T-helper 17 cell (primary cell): ENCODE measurements at regions not wholly inside any gene's neighbourhood (a gene's known extent, or its start where the extent isn't known, plus 50 kb on each side); places are given as distances from the start of the nearest gene placed in this dataset.

Source experiments
- ATAC-seq: fragments of 150-1000 bp; cut with Tn5 transposase; 2 replicates; pipeline ENCODE4 v1.10.0; 2021; ENCODE audit warnings: mild to moderate bottlenecking, moderate library complexity
- DNase-seq, 3 donors: peaks; one replicate each; pipeline versions ENCODE4 v3.0.0 to v3.0.0-alpha.2; 2020 to 2021
- H3K9me3 ChIP-seq: one replicate; pipeline ENCODE4 v1.7.0; 2013; ENCODE audit warnings: low read length, mild to moderate bottlenecking; ENCODE audit not compliant: control insufficient read depth, poor library complexity, severe bottlenecking
- H3K27ac Mint-ChIP-seq: one replicate; pipeline ENCODE4 v1.8.0; 2022; ENCODE audit warnings: mild to moderate bottlenecking, moderate library complexity, mixed read lengths
- H3K27me3 Mint-ChIP-seq: one replicate; pipeline ENCODE4 v1.8.0; 2022; ENCODE audit warnings: mixed read lengths
- H3K36me3 Mint-ChIP-seq: one replicate; pipeline ENCODE4 v1.8.0; 2022; ENCODE audit warnings: low read depth, mixed read lengths
- H3K4me1 Mint-ChIP-seq: one replicate; pipeline ENCODE4 v1.8.0; 2022; ENCODE audit warnings: mild to moderate bottlenecking, mixed read lengths
- H3K4me3 Mint-ChIP-seq: one replicate; pipeline ENCODE4 v1.8.0; 2022; ENCODE audit warnings: mild to moderate bottlenecking, moderate library complexity, mixed read lengths

GRCh38 chr1:208298593-208299269, 54.5 kb upstream of the PLXNA2 start:
- DNase-seq, result no peak
- peaks cover 85% of the 10 kb centered on the region for H3K27me3 Mint-ChIP-seq
- H3K27ac Mint-ChIP-seq, result no peak overlapping the region
- no peak overlapping the region for H3K4me3 Mint-ChIP-seq
- H3K36me3 Mint-ChIP-seq, result no peaks in the 10 kb centered on the region
- H3K9me3 ChIP-seq, result no peaks in the 10 kb centered on the region
- no peak for ATAC-seq
- H3K4me1 Mint-ChIP-seq, result no peaks in the 10 kb centered on the region

GRCh38 chr1:208300084-208300770, 56.0 kb upstream of the PLXNA2 start:
- peaks cover 84% of the 10 kb centered on the region for H3K27me3 Mint-ChIP-seq
- no peaks in the 10 kb centered on the region for H3K9me3 ChIP-seq
- H3K4me3 Mint-ChIP-seq, result no peak overlapping the region
- no peaks in the 10 kb centered on the region for H3K36me3 Mint-ChIP-seq
- no peak overlapping the region for H3K27ac Mint-ChIP-seq
- DNase-seq (no peak), ATAC-seq (no peak)
- H3K4me1 Mint-ChIP-seq, result no peaks in the 10 kb centered on the region

- Mint-ChIP-seq H3K27me3 (peaks cover 75% of the 10 kb centered on the region), H3K36me3 (peaks cover 3% of the 10 kb centered on the region), H3K4me3 (no peak overlapping the region), H3K27ac (no peak overlapping the region), H3K4me1 (peaks cover 2% of the 10 kb centered on the region)
- H3K9me3 ChIP-seq, result no peaks in the 10 kb centered on the region
- ATAC-seq (no peak), DNase-seq (no peak)
These were observed 58.6 kb upstream of the PLXNA2 start for GRCh38 chr1:208302699-208303238.

DNA sequence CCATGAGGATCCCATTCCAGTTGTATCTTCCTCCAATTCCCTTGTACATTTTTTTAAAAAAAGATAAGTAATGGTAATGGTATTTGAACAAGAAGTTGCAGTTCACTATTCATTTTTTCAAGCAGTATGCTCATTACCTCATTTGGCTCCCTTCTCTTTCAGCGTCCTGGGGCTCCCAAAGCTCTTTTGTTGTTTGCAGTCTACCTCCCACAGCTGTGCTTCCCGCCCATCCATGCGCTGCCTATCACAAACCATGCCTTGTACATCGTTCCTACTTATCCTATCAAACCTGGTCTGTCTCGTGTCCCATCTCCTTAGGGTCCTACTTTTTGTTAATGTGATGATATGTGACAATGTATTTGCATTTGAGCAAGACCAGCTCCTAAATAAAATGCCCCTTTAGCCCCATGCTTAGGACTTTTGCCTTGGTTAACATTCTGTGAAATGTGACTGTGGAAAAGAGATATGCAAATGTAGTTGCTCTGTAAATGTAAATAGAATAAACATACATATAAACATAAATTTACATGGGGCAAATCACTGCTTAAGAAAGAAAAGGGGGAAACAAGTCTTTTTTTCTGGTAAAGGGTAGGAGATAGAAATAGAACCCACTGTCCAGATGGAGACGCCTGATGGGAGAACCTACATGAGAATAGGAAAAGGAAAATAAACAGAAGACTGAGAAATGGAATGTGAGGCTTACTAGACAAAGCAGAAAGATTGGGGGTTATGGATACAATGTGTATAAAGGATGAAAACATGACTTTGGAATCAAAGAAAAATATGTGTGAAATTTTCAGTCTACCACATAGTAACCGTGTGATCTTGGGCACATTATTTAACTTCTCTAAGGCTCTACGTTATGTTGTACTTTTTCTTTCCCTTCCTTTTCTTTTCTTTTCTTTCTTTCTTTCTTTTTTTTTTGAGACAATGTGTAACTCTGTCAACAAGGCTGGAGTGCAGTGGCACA, 59.8 kb upstream of the PLXNA2 start:
- Mint-ChIP-seq H3K27ac (no peak overlapping the region), H3K27me3 (peaks cover 67% of the 10 kb centered on the region), H3K4me3 (no peak overlapping the region), H3K4me1 (peaks cover 2% of the 10 kb centered on the region), H3K36me3 (peaks cover 3% of the 10 kb centered on the region)
- DNase-seq (no peak), ATAC-seq (no peak)
- H3K9me3 ChIP-seq, result no peaks in the 10 kb centered on the region

GRCh38 chr1:208308221-208308620, 64.0 kb upstream of the PLXNA2 start:
- peaks cover 2% of the 10 kb centered on the region for H3K4me1 Mint-ChIP-seq
- peaks cover 47% of the 10 kb centered on the region for H3K27me3 Mint-ChIP-seq
- no peak overlapping the region for H3K4me3 Mint-ChIP-seq
- H3K36me3 Mint-ChIP-seq, result peaks cover 3% of the 10 kb centered on the region
- no peak for DNase-seq
- no peak overlapping the region for H3K27ac Mint-ChIP-seq
- H3K9me3 ChIP-seq, result no peaks in the 10 kb centered on the region
- no peak for ATAC-seq

DNA sequence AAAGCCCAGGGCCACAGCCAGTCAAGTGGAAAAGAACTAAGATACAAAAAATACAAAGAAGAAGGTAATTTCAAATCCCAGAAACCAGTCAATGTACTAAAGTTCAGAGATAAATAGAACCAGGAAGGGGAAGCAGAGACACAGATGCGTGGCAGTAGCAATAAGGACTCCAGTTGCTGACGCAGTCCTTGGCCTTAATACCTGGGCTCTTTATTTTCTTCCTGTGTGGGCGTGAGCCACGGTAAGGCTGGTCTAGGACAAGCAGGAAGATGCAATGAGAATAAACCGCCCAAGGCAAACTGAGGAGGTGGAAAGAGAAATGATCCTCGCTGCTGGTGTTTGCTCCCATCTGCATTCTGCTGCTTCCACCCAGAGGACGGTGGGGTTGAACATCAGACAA, 65.6 kb upstream of the PLXNA2 start:
- ATAC-seq, result no peak
- H3K27ac Mint-ChIP-seq, result no peak overlapping the region
- peaks cover 3% of the 10 kb centered on the region for H3K36me3 Mint-ChIP-seq
- H3K9me3 ChIP-seq, result no peaks in the 10 kb centered on the region
- DNase-seq, result no peak
- H3K4me1 Mint-ChIP-seq, result peaks cover 2% of the 10 kb centered on the region
- H3K4me3 Mint-ChIP-seq, result peak overlapping the region; percentile 26
- H3K27me3 Mint-ChIP-seq, result peaks cover 39% of the 10 kb centered on the region

GRCh38 chr1:208312706-208313105, 68.5 kb upstream of the PLXNA2 start:
- no peak for ATAC-seq
- no peaks in the 10 kb centered on the region for H3K4me1 Mint-ChIP-seq

GRCh38 chr1:208314431-208314830, 70.2 kb upstream of the PLXNA2 start:
- DNase-seq, result no peak
- no peak for ATAC-seq
- H3K27ac Mint-ChIP-seq, result no peak overlapping the region
- no peaks in the 10 kb centered on the region for H3K4me1 Mint-ChIP-seq
- H3K9me3 ChIP-seq, result no peaks in the 10 kb centered on the region
- peaks cover 39% of the 10 kb centered on the region for H3K27me3 Mint-ChIP-seq
- no peak overlapping the region for H3K4me3 Mint-ChIP-seq
- peaks cover 2% of the 10 kb centered on the region for H3K36me3 Mint-ChIP-seq

More at GRCh38 chr1:208312706-208313105, 68.5 kb upstream of the PLXNA2 start:
- no peak overlapping the region for H3K4me3 Mint-ChIP-seq
- no peak overlapping the region for H3K27ac Mint-ChIP-seq
- H3K36me3 Mint-ChIP-seq, result no peaks in the 10 kb centered on the region
- H3K9me3 ChIP-seq, result no peaks in the 10 kb centered on the region
- no peak for DNase-seq
- peaks cover 36% of the 10 kb centered on the region for H3K27me3 Mint-ChIP-seq

GRCh38 chr1:208318150-208318734, 74.1 kb upstream of the PLXNA2 start:
- Mint-ChIP-seq H3K36me3 (peaks cover 2% of the 10 kb centered on the region), H3K27ac (no peak overlapping the region), H3K4me3 (no peak overlapping the region), H3K27me3 (peaks cover 47% of the 10 kb centered on the region), H3K4me1 (no peaks in the 10 kb centered on the region)
- DNase-seq (no peak), ATAC-seq (no peak)
- H3K9me3 ChIP-seq, result no peaks in the 10 kb centered on the region

DNA sequence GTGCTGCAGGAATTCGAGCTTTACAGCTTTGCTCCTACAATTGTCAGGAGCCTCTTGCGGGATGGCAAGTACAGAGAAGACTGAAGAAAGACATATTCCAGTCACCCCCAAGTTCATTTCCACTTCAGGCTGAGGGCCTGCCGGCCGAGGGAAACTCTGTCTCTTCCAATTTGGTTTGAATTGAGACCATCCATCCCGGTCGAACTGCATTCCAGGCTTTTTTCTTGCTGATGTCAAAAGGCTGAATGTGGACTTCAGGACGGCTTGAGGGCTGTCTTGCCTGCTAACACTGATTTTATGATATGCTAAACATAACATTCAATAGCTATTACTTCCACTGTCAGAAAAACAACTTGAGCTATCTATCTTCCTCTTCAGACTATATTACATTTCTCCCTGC, 79.8 kb upstream of the PLXNA2 start:
- DNase-seq (no peak), ATAC-seq (no peak)
- no peak overlapping the region for H3K4me3 Mint-ChIP-seq
- no peaks in the 10 kb centered on the region for H3K4me1 Mint-ChIP-seq
- H3K27ac Mint-ChIP-seq, result no peak overlapping the region
- peaks cover 44% of the 10 kb centered on the region for H3K27me3 Mint-ChIP-seq
- H3K36me3 Mint-ChIP-seq, result peaks cover 2% of the 10 kb centered on the region
- no peaks in the 10 kb centered on the region for H3K9me3 ChIP-seq

DNA sequence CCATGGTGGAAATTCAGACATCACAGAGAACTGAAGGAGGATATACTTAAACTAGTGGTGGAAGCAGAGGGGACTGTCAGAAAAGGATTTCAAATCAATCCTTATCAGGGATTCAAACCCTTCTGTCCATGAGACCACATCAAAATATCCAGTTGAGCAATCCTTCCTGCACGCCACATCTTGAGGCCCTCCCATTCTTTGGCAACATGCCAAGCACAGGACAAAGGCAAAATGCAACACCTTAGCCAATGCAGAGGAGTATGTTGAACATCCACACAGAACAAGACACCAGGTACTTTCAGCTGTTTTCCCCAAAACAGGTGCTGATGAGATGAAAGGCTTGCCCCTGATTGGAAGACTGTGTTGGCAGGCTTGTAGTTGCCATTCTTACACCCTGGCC, 81.8 kb upstream of the PLXNA2 start:
- ATAC-seq, result no peak
- H3K9me3 ChIP-seq, result no peaks in the 10 kb centered on the region
- no peaks in the 10 kb centered on the region for H3K4me1 Mint-ChIP-seq
- no peaks in the 10 kb centered on the region for H3K36me3 Mint-ChIP-seq
- no peak overlapping the region for H3K4me3 Mint-ChIP-seq
- H3K27ac Mint-ChIP-seq, result no peak overlapping the region
- peaks cover 38% of the 10 kb centered on the region for H3K27me3 Mint-ChIP-seq
- DNase-seq, result no peak

GRCh38 chr1:208329300-208329699, 85.1 kb upstream of the PLXNA2 start:
- H3K36me3 Mint-ChIP-seq, result no peaks in the 10 kb centered on the region
- no peaks in the 10 kb centered on the region for H3K4me1 Mint-ChIP-seq
- H3K27me3 Mint-ChIP-seq, result peaks cover 56% of the 10 kb centered on the region
- no peaks in the 10 kb centered on the region for H3K9me3 ChIP-seq
- DNase-seq, result no peak
- ATAC-seq, result no peak
- H3K4me3 Mint-ChIP-seq, result no peak overlapping the region
- H3K27ac Mint-ChIP-seq, result no peak overlapping the region
